ENCODE measurements at regions not wholly inside any gene's neighbourhood (a gene's known extent, or its start where the extent isn't known, plus 50 kb on each side); places are given as distances from the start of the nearest gene placed in this dataset.

DNA sequence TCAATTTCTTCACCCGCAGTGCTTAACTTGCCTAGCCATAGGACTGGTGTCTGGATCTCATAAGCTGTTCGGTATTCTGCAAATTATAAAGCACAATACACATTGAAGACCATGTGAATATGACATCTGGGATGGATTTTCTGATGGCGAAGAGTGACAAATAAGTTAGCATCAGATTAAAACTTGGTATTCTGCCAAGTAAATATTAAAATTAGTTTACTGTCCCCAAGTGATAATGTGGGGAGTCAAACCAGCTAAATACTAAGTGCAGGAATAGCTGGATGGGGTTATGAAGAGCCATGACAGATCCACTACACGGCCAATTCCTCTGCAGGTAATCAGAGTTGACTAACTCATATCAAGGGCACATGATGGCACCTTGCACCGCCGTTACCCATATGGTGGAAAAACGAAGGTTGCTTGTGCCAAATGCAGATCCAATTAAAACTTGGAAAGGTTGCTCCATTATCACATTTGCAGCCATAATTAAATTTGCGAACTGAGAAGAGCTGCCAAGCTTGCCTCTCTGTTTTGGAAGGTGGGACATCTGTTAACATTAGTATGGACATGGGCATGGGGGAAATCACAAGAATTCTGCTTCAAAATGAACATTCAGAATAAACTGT, 114.9 kb upstream of the TOM1L1 start:
- TF ChIP-seq POLR2A (IDR thresholded peaks at IDR 0.05), result no peak
- TF ChIP-seq, protein P1, sequence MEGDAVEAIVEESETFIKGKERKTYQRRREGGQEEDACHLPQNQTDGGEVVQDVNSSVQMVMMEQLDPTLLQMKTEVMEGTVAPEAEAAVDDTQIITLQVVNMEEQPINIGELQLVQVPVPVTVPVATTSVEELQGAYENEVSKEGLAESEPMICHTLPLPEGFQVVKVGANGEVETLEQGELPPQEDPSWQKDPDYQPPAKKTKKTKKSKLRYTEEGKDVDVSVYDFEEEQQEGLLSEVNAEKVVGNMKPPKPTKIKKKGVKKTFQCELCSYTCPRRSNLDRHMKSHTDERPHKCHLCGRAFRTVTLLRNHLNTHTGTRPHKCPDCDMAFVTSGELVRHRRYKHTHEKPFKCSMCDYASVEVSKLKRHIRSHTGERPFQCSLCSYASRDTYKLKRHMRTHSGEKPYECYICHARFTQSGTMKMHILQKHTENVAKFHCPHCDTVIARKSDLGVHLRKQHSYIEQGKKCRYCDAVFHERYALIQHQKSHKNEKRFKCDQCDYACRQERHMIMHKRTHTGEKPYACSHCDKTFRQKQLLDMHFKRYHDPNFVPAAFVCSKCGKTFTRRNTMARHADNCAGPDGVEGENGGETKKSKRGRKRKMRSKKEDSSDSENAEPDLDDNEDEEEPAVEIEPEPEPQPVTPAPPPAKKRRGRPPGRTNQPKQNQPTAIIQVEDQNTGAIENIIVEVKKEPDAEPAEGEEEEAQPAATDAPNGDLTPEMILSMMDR (IDR thresholded peaks at IDR 0.05), result no peak

All from right lobe of liver (tissue), 4 donors.